ENCODE measurements at regions not wholly inside any gene's neighbourhood (a gene's known extent, or its start where the extent isn't known, plus 50 kb on each side); places are given as distances from the start of the nearest gene placed in this dataset.

DNA sequence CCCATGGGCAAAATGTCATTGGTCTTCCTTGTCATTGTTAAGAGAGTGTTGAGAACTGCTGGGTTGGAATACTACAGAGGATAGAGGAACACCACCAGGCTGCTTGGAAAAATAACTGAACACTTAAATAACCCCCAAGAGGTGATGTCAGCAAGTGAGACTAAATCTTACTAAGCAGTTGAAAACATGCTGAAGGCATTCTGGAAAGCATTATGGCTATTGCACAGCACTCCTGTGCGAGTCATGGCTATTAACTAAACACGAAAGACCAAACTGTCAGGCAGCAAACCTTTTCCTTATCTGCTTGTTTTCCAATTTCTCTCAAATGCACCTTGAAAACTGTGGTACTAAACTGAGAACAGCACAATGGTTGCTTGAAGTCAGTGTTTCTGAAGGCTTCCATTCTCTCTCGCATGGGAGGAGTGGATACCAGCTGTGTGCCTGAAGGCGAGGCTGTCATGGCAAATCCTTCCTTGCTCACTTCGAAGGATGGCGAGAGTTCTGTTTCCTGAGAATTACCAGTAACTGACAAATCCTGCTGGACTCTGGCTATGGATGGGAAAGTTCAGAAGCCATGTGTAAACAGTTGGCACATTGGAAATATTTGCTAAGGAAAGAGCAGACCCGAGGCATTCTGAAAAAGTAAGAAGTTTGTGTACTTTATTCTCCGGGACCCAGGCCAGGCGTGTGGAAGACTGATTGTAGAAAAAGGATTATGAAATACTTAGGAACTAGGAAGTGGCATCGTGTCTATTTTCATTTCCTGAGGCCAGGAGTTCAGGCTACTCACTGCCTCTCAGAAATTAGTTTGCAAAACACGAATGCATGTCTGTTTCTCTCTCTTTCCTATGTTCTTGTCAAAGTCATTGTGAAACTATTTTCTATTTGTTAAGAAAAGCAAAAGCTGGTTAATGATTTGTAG is 182.1 kb downstream of the DMRT2 start:
- POLR2A ChIA-PET = no interaction called here
- no TSS peak for BruUV-seq (replicated peaks)
- DNase-seq = peak; percentile 31 to 49

DNA sequence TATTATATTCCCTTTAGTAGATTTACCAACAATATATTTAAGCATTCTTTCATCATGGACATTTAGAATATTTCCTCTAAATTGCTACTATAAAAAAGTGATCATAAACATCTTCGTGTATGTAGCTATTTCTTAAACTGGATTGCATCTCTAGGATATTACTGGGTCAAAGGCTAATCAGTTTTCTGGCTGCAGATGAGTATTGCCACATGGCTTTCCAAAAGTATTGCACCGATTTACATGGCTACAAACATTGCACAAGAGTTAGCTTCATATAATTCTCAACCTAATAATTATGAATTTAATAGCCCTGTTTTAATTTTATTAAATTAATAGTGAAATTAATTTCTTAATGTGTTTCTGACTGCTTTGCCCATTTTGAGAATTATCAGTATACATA is 183.4 kb downstream of the DMRT2 start:
- Histone ChIP-seq H3K4me1 (peaks cover 9% of the 10 kb centered on the region; the same call in 1 of the 2 replicates), H3K9me3 (no peaks in the 10 kb centered on the region), H3K36me3 (ENCODE audit: control insufficient read depth, insufficient read depth, low read length) (no peaks in the 10 kb centered on the region), H3K27me3 (replicated peaks; ENCODE audit: control insufficient read depth, insufficient read depth, low read length) (no peaks in the 10 kb centered on the region), H3K4me3 (ENCODE audit: low read depth, low read length) (no peak overlapping the region)
- no TSS peak for BruUV-seq (replicated peaks)
- Mint-ChIP-seq H3K9me3 (ENCODE audit: unreplicated experiment) (peaks cover 8% of the 10 kb centered on the region), H3K4me3 (ENCODE audit: unreplicated experiment) (no peak overlapping the region), H3K36me3 (ENCODE audit: insufficient read depth, unreplicated experiment) (no peaks in the 10 kb centered on the region), H3K27me3 (ENCODE audit: insufficient read depth, unreplicated experiment) (no peaks in the 10 kb centered on the region), H3K4me1 (ENCODE audit: low read depth, unreplicated experiment) (peaks cover 5% of the 10 kb centered on the region), H3K27ac (ENCODE audit: unreplicated experiment) (no peak overlapping the region)
- POLR2A ChIA-PET = no interaction called here
- no peak for DNase-seq
- CTCF ChIA-PET = no interaction called here
- intact Hi-C loops (cut with micrococcal nuclease; ENCODE audit: unreplicated experiment) = loop anchor here (5.0 kb wide), 1 partner anchor 39 kb away; no protein-coding TSS in a partner anchor
- TF ChIP-seq, protein P1, sequence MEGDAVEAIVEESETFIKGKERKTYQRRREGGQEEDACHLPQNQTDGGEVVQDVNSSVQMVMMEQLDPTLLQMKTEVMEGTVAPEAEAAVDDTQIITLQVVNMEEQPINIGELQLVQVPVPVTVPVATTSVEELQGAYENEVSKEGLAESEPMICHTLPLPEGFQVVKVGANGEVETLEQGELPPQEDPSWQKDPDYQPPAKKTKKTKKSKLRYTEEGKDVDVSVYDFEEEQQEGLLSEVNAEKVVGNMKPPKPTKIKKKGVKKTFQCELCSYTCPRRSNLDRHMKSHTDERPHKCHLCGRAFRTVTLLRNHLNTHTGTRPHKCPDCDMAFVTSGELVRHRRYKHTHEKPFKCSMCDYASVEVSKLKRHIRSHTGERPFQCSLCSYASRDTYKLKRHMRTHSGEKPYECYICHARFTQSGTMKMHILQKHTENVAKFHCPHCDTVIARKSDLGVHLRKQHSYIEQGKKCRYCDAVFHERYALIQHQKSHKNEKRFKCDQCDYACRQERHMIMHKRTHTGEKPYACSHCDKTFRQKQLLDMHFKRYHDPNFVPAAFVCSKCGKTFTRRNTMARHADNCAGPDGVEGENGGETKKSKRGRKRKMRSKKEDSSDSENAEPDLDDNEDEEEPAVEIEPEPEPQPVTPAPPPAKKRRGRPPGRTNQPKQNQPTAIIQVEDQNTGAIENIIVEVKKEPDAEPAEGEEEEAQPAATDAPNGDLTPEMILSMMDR (IDR thresholded peaks at IDR 0.05; ENCODE audit: insufficient read depth in 1 of 2, low read depth in 1 of 2, low read length in 1 of 2, severe bottlenecking in 1 of 2, unreplicated experiment in 1 of 2) = no peak

More for the DNA sequence above, 182.1 kb downstream of the DMRT2 start:
- Mint-ChIP-seq H3K4me1 (ENCODE audit: low read depth, unreplicated experiment) (peaks cover 5% of the 10 kb centered on the region), H3K36me3 (ENCODE audit: insufficient read depth, unreplicated experiment) (no peaks in the 10 kb centered on the region), H3K4me3 (ENCODE audit: unreplicated experiment) (peak overlapping the region; percentile 65), H3K27ac (ENCODE audit: unreplicated experiment) (no peak overlapping the region), H3K9me3 (ENCODE audit: unreplicated experiment) (peaks cover 8% of the 10 kb centered on the region), H3K27me3 (ENCODE audit: insufficient read depth, unreplicated experiment) (no peaks in the 10 kb centered on the region)
- H3K36me3 ChIP-seq (ENCODE audit: control insufficient read depth, insufficient read depth, low read length) = no peaks in the 10 kb centered on the region
- no peaks in the 10 kb centered on the region for H3K27me3 ChIP-seq (replicated peaks; ENCODE audit: control insufficient read depth, insufficient read depth, low read length)
- intact Hi-C loops (cut with micrococcal nuclease; ENCODE audit: unreplicated experiment) = loop anchor here (5.0 kb wide), 1 partner anchor 40 kb away; no protein-coding TSS in a partner anchor
- H3K4me3 ChIP-seq (ENCODE audit: low read depth, low read length) = 0 out of 2 replicates have a peak overlapping the region, but pooled peaks have one; percentile 12
- H3K4me1 ChIP-seq = peaks cover 9% of the 10 kb centered on the region; the same call in 1 of the 2 replicates
- CTCF ChIA-PET = no interaction called here
- TF ChIP-seq, protein P1 (IDR thresholded peaks at IDR 0.05; ENCODE audit: insufficient read depth in 1 of 2, low read depth in 1 of 2, low read length in 1 of 2, severe bottlenecking in 1 of 2, unreplicated experiment in 1 of 2) = no peak
- H3K9me3 ChIP-seq = no peaks in the 10 kb centered on the region

GRCh38 chr9:1235650-1236049 is 185.5 kb downstream of the DMRT2 start:
- CTCF ChIA-PET = no interaction called here
- Histone ChIP-seq H3K4me3 (ENCODE audit: low read depth, low read length) (no peak overlapping the region), H3K27me3 (replicated peaks; ENCODE audit: control insufficient read depth, insufficient read depth, low read length) (no peaks in the 10 kb centered on the region), H3K36me3 (ENCODE audit: control insufficient read depth, insufficient read depth, low read length) (no peaks in the 10 kb centered on the region), H3K9me3 (no peaks in the 10 kb centered on the region), H3K4me1 (peaks cover 9% of the 10 kb centered on the region; the same call in 1 of the 2 replicates)
- Mint-ChIP-seq H3K9me3 (ENCODE audit: unreplicated experiment) (peaks cover 8% of the 10 kb centered on the region), H3K36me3 (ENCODE audit: insufficient read depth, unreplicated experiment) (peaks cover 5% of the 10 kb centered on the region), H3K4me1 (ENCODE audit: low read depth, unreplicated experiment) (peaks cover 5% of the 10 kb centered on the region), H3K27ac (ENCODE audit: unreplicated experiment) (no peak overlapping the region), H3K4me3 (ENCODE audit: unreplicated experiment) (no peak overlapping the region), H3K27me3 (ENCODE audit: insufficient read depth, unreplicated experiment) (no peaks in the 10 kb centered on the region)
- BruUV-seq (replicated peaks) = no TSS peak
- DNase-seq = peak; percentile 5 to 40
- TF ChIP-seq, protein P1 (IDR thresholded peaks at IDR 0.05; ENCODE audit: insufficient read depth in 1 of 2, low read depth in 1 of 2, low read length in 1 of 2, severe bottlenecking in 1 of 2, unreplicated experiment in 1 of 2) = no peak
- POLR2A ChIA-PET = no interaction called here
- intact Hi-C loops (cut with micrococcal nuclease; ENCODE audit: unreplicated experiment) = no loop called here

Measured in Caco-2 (cell line).